Prostate gland (tissue), 2 donors: ENCODE measurements at regions not wholly inside any gene's neighbourhood (a gene's known extent, or its start where the extent isn't known, plus 50 kb on each side); places are given as distances from the start of the nearest gene placed in this dataset.

Source experiments
- POLR2A ChIP-seq: fragments of 450-650 bp; IDR thresholded peaks from one replicate; pipeline ENCODE4 v1.6.1; 2016; ENCODE audit warnings: antibody characterized with exemption, mild to moderate bottlenecking
- POLR2AphosphoS5 ChIP-seq: sonication (generic); formaldehyde crosslinking; IDR thresholded peaks from one replicate; pipeline ENCODE4 v1.6.1; 2017; ENCODE audit warnings: antibody characterized with exemption
- TF ChIP-seq, protein P1 (sequence below), 4 experiments: fragments of 200-600 bp in 2 of 4; fragments of 450-650 bp in 2 of 4; sonication (generic) in 2 of 4; IDR thresholded peaks; 1 replicate in 3 of 4; 2 replicates in 1 of 4; pipeline ENCODE4 v1.5.1; 2016 to 2019; ENCODE audit warnings: antibody characterized with exemption in 4 of 4, mild to moderate bottlenecking in 2 of 4, moderate library complexity in 2 of 4

DNA sequence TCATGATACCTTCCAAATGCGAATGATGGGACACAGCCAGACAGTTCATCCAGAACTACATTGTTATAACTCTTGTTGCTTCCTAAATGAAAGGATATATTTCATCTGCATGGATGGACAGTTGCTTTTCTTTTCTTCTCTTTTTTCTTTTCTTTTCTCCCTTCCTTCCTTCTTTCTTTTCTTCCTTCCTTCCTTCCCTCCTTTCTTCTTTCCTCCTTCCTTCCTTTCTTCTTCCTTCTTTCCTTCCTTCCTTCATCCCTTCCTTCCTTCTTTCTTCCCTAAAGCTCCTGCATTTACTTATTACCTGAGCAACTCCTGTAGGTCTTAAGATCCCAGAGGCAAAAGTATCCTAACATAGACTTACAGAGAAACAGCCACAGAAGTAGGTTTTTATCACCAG is 221.6 kb downstream of the DUSP10 start:
- TF ChIP-seq, protein P1, sequence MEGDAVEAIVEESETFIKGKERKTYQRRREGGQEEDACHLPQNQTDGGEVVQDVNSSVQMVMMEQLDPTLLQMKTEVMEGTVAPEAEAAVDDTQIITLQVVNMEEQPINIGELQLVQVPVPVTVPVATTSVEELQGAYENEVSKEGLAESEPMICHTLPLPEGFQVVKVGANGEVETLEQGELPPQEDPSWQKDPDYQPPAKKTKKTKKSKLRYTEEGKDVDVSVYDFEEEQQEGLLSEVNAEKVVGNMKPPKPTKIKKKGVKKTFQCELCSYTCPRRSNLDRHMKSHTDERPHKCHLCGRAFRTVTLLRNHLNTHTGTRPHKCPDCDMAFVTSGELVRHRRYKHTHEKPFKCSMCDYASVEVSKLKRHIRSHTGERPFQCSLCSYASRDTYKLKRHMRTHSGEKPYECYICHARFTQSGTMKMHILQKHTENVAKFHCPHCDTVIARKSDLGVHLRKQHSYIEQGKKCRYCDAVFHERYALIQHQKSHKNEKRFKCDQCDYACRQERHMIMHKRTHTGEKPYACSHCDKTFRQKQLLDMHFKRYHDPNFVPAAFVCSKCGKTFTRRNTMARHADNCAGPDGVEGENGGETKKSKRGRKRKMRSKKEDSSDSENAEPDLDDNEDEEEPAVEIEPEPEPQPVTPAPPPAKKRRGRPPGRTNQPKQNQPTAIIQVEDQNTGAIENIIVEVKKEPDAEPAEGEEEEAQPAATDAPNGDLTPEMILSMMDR (IDR thresholded peaks at IDR 0.05): no peak
- TF ChIP-seq POLR2AphosphoS5: no peak
- no peak for TF ChIP-seq POLR2A
